Vagina (tissue), 2 donors: ENCODE measurements at regions not wholly inside any gene's neighbourhood (a gene's known extent, or its start where the extent isn't known, plus 50 kb on each side); places are given as distances from the start of the nearest gene placed in this dataset.

ENCODE experiments used
- POLR2A ChIP-seq, 2 donors: fragments of 450-650 bp; IDR thresholded peaks; one replicate each; pipeline ENCODE4 v1.6.1; 2017; ENCODE audit warnings: antibody characterized with exemption in 2 of 2, mild to moderate bottlenecking in 2 of 2, moderate library complexity in 2 of 2
- POLR2AphosphoS5 ChIP-seq, 2 donors: sonication (generic); formaldehyde crosslinking; IDR thresholded peaks; one replicate each; pipeline ENCODE4 v1.9.0; 2017; ENCODE audit warnings: antibody characterized with exemption in 2 of 2, mild to moderate bottlenecking in 2 of 2, low read depth in 1 of 2; ENCODE audit not compliant: insufficient read depth in 1 of 2
- TF ChIP-seq, protein P1 (sequence below), 3 experiments: fragments of 450-650 bp in 2 of 3; fragments of 200-600 bp in 1 of 3; sonication (generic) in 1 of 3; IDR thresholded peaks; one replicate each; pipeline ENCODE4 v1.5.1; 2017 to 2019; ENCODE audit warnings: antibody characterized with exemption in 3 of 3, mild to moderate bottlenecking in 2 of 3, moderate library complexity in 2 of 3

DNA sequence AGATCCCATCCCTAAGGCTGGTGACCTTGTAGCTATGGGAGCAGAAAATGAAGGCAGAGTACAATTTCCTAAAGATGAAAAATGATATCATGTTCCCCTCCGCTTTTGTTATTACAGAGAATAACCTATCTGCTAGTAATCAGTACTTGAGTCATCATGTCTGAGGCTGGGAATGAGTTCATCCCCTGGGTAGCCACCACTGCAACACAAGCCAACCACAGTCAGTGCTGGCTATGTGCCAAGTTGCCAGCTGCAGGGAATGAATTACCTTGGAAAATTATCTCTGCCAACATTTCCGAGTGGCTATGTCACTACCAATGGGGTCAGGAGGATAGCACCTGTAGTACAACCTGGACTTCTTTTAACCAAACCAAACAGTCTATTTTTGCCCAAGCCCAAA is 1094.7 kb upstream of the DDX18 start:
- TF ChIP-seq, protein P1, sequence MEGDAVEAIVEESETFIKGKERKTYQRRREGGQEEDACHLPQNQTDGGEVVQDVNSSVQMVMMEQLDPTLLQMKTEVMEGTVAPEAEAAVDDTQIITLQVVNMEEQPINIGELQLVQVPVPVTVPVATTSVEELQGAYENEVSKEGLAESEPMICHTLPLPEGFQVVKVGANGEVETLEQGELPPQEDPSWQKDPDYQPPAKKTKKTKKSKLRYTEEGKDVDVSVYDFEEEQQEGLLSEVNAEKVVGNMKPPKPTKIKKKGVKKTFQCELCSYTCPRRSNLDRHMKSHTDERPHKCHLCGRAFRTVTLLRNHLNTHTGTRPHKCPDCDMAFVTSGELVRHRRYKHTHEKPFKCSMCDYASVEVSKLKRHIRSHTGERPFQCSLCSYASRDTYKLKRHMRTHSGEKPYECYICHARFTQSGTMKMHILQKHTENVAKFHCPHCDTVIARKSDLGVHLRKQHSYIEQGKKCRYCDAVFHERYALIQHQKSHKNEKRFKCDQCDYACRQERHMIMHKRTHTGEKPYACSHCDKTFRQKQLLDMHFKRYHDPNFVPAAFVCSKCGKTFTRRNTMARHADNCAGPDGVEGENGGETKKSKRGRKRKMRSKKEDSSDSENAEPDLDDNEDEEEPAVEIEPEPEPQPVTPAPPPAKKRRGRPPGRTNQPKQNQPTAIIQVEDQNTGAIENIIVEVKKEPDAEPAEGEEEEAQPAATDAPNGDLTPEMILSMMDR (IDR thresholded peaks at IDR 0.05) = no peak
- TF ChIP-seq POLR2A (IDR thresholded peaks at IDR 0.05) (no peak), POLR2AphosphoS5 (IDR thresholded peaks at IDR 0.05; ENCODE audit: insufficient read depth in 1 of 2, low read depth in 1 of 2) (no peak)
